NB4 (cell line): ENCODE measurements at regions not wholly inside any gene's neighbourhood (a gene's known extent, or its start where the extent isn't known, plus 50 kb on each side); places are given as distances from the start of the nearest gene placed in this dataset.

Experiments
- DNase-seq: peaks from one replicate; pipeline ENCODE4 v3.0.0; 2010; ENCODE audit warnings: low read depth
- H3K4me3 ChIP-seq: one replicate; pipeline ENCODE4 v1.5.1; 2011; ENCODE audit warnings: mild to moderate bottlenecking, low read depth, low read length, moderate library complexity
- CTCF ChIP-seq: IDR thresholded peaks from one replicate; pipeline ENCODE4 v1.5.1; 2012; ENCODE audit warnings: low read depth, low read length
- MAX ChIP-seq: IDR thresholded peaks from 2 replicates; pipeline ENCODE4 v1.6.1; 2011; ENCODE audit warnings: low read depth, low read length
- MYC ChIP-seq: IDR thresholded peaks from 2 replicates; pipeline ENCODE4 v1.6.1; 2011; ENCODE audit warnings: low read depth, low read length
- POLR2A ChIP-seq: IDR thresholded peaks from 2 replicates; pipeline ENCODE4 v1.6.1; 2011; ENCODE audit warnings: mild to moderate bottlenecking; ENCODE audit not compliant: insufficient read length; ENCODE audit errors: extremely low read depth

- TF ChIP-seq POLR2A: no peak
- no peak for TF ChIP-seq CTCF
- TF ChIP-seq MYC: no peak
- no peak for TF ChIP-seq MAX
- DNase-seq: no peak
- no peak overlapping the region for H3K4me3 ChIP-seq
Observed at GRCh38 chr3:176378789-176379188, 818.5 kb downstream of the TBL1XR1 start.

- DNase-seq: no peak
- TF ChIP-seq MYC (no peak), CTCF (no peak)
- H3K4me3 ChIP-seq: no peak overlapping the region
Observed at GRCh38 chr3:176376531-176376930, 820.8 kb downstream of the TBL1XR1 start.

- TF ChIP-seq MYC: no peak
- no peak for TF ChIP-seq CTCF
- no peak for TF ChIP-seq MAX
- no peak for TF ChIP-seq POLR2A
- H3K4me3 ChIP-seq: no peak overlapping the region
- DNase-seq: peak; percentile 2
Observed at GRCh38 chr3:176375519-176375918, 821.8 kb downstream of the TBL1XR1 start.

GRCh38 chr3:176362191-176362731 lies 835.0 kb downstream of the TBL1XR1 start:
- TF ChIP-seq POLR2A (no peak), MAX (no peak), MYC (no peak), CTCF (no peak)
- H3K4me3 ChIP-seq: no peak overlapping the region
- no peak for DNase-seq

GRCh38 chr3:176359211-176359610 lies 838.1 kb downstream of the TBL1XR1 start:
- H3K4me3 ChIP-seq: no peak overlapping the region
- peak; percentile 4 for TF ChIP-seq CTCF
- TF ChIP-seq MAX: no peak
- DNase-seq: no peak

GRCh38 chr3:176357891-176358290 lies 839.4 kb downstream of the TBL1XR1 start:
- no peak for DNase-seq
- TF ChIP-seq MYC: no peak
- TF ChIP-seq MAX: no peak
- no peak for TF ChIP-seq CTCF
- no peak for TF ChIP-seq POLR2A

More at GRCh38 chr3:176357891-176358290, 839.4 kb downstream of the TBL1XR1 start:
- H3K4me3 ChIP-seq: no peak overlapping the region
